Adrenal gland (tissue), 5 donors: ENCODE measurements at regions not wholly inside any gene's neighbourhood (a gene's known extent, or its start where the extent isn't known, plus 50 kb on each side); places are given as distances from the start of the nearest gene placed in this dataset.

Experiments used
- POLR2A ChIP-seq, 2 donors: fragments of 450-650 bp; IDR thresholded peaks; one replicate each; pipeline ENCODE4 v1.6.1; 2017; ENCODE audit warnings: antibody characterized with exemption in 2 of 2, mild to moderate bottlenecking in 2 of 2, moderate library complexity in 1 of 2
- TF ChIP-seq, protein P1 (sequence below), 6 experiments: fragments of 450-650 bp in 4 of 6; fragments of 200-600 bp in 2 of 6; sonication (generic) in 1 of 6; IDR thresholded peaks; 1 replicate in 5 of 6; 2 replicates in 1 of 6; pipeline versions ENCODE4 v1.5.1 to v1.8.0; 2016 to 2021; ENCODE audit warnings: antibody characterized with exemption in 6 of 6, mild to moderate bottlenecking in 2 of 6, moderate library complexity in 1 of 6
- donor health status: DM: no; HTN: no; CAD: no.

GRCh38 chr2:125855204-125855603 lies 800.8 kb upstream of the GYPC start:
- TF ChIP-seq, protein P1, sequence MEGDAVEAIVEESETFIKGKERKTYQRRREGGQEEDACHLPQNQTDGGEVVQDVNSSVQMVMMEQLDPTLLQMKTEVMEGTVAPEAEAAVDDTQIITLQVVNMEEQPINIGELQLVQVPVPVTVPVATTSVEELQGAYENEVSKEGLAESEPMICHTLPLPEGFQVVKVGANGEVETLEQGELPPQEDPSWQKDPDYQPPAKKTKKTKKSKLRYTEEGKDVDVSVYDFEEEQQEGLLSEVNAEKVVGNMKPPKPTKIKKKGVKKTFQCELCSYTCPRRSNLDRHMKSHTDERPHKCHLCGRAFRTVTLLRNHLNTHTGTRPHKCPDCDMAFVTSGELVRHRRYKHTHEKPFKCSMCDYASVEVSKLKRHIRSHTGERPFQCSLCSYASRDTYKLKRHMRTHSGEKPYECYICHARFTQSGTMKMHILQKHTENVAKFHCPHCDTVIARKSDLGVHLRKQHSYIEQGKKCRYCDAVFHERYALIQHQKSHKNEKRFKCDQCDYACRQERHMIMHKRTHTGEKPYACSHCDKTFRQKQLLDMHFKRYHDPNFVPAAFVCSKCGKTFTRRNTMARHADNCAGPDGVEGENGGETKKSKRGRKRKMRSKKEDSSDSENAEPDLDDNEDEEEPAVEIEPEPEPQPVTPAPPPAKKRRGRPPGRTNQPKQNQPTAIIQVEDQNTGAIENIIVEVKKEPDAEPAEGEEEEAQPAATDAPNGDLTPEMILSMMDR (IDR thresholded peaks at IDR 0.05): no peak
- TF ChIP-seq POLR2A (IDR thresholded peaks at IDR 0.05): no peak
